ENCODE measurements at regions not wholly inside any gene's neighbourhood (a gene's known extent, or its start where the extent isn't known, plus 50 kb on each side); places are given as distances from the start of the nearest gene placed in this dataset.

- Mint-ChIP-seq H3K36me3 (ENCODE audit: unreplicated experiment) (no peaks in the 10 kb centered on the region), H3K9me3 (ENCODE audit: unreplicated experiment) (no peaks in the 10 kb centered on the region), H3K27me3 (ENCODE audit: unreplicated experiment) (peaks cover 2% of the 10 kb centered on the region), H3K4me3 (ENCODE audit: unreplicated experiment) (no peak overlapping the region), H3K4me1 (ENCODE audit: low read depth, unreplicated experiment) (peaks cover 14% of the 10 kb centered on the region), H3K27ac (ENCODE audit: unreplicated experiment) (no peak overlapping the region)
- no peak for DNase-seq
- TF ChIP-seq, protein P1, sequence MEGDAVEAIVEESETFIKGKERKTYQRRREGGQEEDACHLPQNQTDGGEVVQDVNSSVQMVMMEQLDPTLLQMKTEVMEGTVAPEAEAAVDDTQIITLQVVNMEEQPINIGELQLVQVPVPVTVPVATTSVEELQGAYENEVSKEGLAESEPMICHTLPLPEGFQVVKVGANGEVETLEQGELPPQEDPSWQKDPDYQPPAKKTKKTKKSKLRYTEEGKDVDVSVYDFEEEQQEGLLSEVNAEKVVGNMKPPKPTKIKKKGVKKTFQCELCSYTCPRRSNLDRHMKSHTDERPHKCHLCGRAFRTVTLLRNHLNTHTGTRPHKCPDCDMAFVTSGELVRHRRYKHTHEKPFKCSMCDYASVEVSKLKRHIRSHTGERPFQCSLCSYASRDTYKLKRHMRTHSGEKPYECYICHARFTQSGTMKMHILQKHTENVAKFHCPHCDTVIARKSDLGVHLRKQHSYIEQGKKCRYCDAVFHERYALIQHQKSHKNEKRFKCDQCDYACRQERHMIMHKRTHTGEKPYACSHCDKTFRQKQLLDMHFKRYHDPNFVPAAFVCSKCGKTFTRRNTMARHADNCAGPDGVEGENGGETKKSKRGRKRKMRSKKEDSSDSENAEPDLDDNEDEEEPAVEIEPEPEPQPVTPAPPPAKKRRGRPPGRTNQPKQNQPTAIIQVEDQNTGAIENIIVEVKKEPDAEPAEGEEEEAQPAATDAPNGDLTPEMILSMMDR (IDR thresholded peaks at IDR 0.05; ENCODE audit: partially characterized antibody, unreplicated experiment): no peak
Measured at GRCh38 chr9:73056245-73056644, 95.4 kb upstream of the ANXA1 start.

DNA sequence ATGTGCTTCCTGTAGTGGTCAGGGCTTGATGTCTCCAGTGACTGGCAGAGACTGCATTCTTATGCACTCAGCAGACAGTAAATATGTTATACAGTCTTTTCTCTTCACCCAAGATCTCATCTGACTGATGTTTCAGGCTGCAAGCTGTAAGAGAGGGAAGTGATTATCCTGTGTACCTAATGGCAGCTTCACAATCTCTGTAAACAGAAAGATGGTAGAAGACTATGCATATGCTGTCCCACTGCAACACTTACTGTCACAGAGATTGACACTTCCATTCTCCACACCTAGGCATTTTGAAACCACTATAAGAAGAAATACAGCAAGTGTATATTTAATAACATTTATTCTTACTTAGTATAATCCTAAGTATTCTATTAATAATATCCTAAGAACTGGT, 97.6 kb upstream of the ANXA1 start:
- no peak overlapping the region for H3K4me3 Mint-ChIP-seq (ENCODE audit: unreplicated experiment)
- DNase-seq: no peak
- TF ChIP-seq, protein P1 (IDR thresholded peaks at IDR 0.05; ENCODE audit: partially characterized antibody, unreplicated experiment): no peak
- no peak overlapping the region for H3K27ac Mint-ChIP-seq (ENCODE audit: unreplicated experiment)
- H3K27me3 Mint-ChIP-seq (ENCODE audit: unreplicated experiment): peaks cover 2% of the 10 kb centered on the region
- H3K4me1 Mint-ChIP-seq (ENCODE audit: low read depth, unreplicated experiment): peaks cover 4% of the 10 kb centered on the region
- no peaks in the 10 kb centered on the region for H3K36me3 Mint-ChIP-seq (ENCODE audit: unreplicated experiment)
- H3K9me3 Mint-ChIP-seq (ENCODE audit: unreplicated experiment): no peaks in the 10 kb centered on the region

DNA sequence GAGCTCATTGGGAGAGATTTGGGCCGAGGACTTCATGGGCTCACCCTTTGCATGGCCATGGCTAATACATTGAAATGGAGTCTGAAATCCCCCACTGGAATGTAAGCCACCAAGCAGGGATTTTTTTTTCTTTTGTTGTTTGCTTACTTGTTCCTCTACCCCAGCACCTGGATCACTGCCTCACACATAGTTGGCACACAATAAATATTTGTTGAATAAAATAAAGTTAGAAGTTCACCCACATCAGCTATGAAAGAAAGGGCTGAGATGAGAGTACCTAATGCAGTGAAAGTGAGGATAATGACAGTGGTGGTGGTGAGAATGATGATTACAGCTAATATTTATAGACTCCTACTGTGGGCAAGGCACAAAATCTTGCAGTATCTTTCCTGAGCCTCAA, 98.1 kb upstream of the ANXA1 start:
- Mint-ChIP-seq H3K9me3 (ENCODE audit: unreplicated experiment) (no peaks in the 10 kb centered on the region), H3K4me1 (ENCODE audit: low read depth, unreplicated experiment) (peaks cover 2% of the 10 kb centered on the region), H3K36me3 (ENCODE audit: unreplicated experiment) (no peaks in the 10 kb centered on the region), H3K4me3 (ENCODE audit: unreplicated experiment) (no peak overlapping the region), H3K27ac (ENCODE audit: unreplicated experiment) (no peak overlapping the region), H3K27me3 (ENCODE audit: unreplicated experiment) (peaks cover 2% of the 10 kb centered on the region)
- TF ChIP-seq, protein P1 (IDR thresholded peaks at IDR 0.05; ENCODE audit: partially characterized antibody, unreplicated experiment): no peak
- DNase-seq: no peak

GRCh38 chr9:73050887-73051550, 98.2 kb upstream of the ALDH1A1 start:
- Mint-ChIP-seq H3K9me3 (ENCODE audit: unreplicated experiment) (no peaks in the 10 kb centered on the region), H3K36me3 (ENCODE audit: unreplicated experiment) (no peaks in the 10 kb centered on the region)

More at GRCh38 chr9:73050887-73051550, 98.2 kb upstream of the ALDH1A1 start:
- TF ChIP-seq, protein P1 (IDR thresholded peaks at IDR 0.05; ENCODE audit: partially characterized antibody, unreplicated experiment): no peak
- H3K4me1 Mint-ChIP-seq (ENCODE audit: low read depth, unreplicated experiment): peaks cover 2% of the 10 kb centered on the region
- peak overlapping the region; percentile 50 for H3K27ac Mint-ChIP-seq (ENCODE audit: unreplicated experiment)
- H3K27me3 Mint-ChIP-seq (ENCODE audit: unreplicated experiment): no peaks in the 10 kb centered on the region
- peak; percentile 45 for DNase-seq
- H3K4me3 Mint-ChIP-seq (ENCODE audit: unreplicated experiment): no peak overlapping the region
